ENCODE measurements at regions not wholly inside any gene's neighbourhood (a gene's known extent, or its start where the extent isn't known, plus 50 kb on each side); places are given as distances from the start of the nearest gene placed in this dataset.

- TF ChIP-seq PBX3 (IDR thresholded peaks at IDR 0.05) (no peak), RNF2 (IDR thresholded peaks at IDR 0.05; ENCODE audit: borderline replicate concordance, low read depth) (no peak), CHD2 (IDR thresholded peaks at IDR 0.05; ENCODE audit: low read length, partially characterized antibody) (no peak), FOSL2 (IDR thresholded peaks at IDR 0.05) (no peak), FOSL2 (CRISPR knock-in tag; IDR thresholded peaks at IDR 0.05) (peak; percentile 60; the same call in 1 of the 2 replicates), CTCF (IDR thresholded peaks at IDR 0.05) (no peak), FOSB (CRISPR knock-in tag; IDR thresholded peaks at IDR 0.05) (no peak), JUN (IDR thresholded peaks at IDR 0.05) (peak in 1 of 2 experiments; percentile 40; a peak in 1 of 5 replicates), HOXB13 (CRISPR knock-in tag; IDR thresholded peaks at IDR 0.05; ENCODE audit: low read depth) (no peak), POLR2AphosphoS2 (conservative IDR thresholded peaks at IDR 0.05; ENCODE audit: low read length) (no peak), HEYL (CRISPR knock-in tag; IDR thresholded peaks at IDR 0.05) (no peak), EP300 (IDR thresholded peaks at IDR 0.05) (peak; percentile 28 to 38; a peak in 1 of 5 replicates), ZSCAN20 (CRISPR knock-in tag; IDR thresholded peaks at IDR 0.05) (no peak), RCOR1 (IDR thresholded peaks at IDR 0.05; ENCODE audit: low read depth, low read length) (no peak), POLR2A (IDR thresholded peaks at IDR 0.05; ENCODE audit: low read length) (no peak), E2F6 (IDR thresholded peaks at IDR 0.05; ENCODE audit: borderline replicate concordance, low read depth) (no peak), PHF8 (IDR thresholded peaks at IDR 0.05; ENCODE audit: borderline replicate concordance, low read depth) (no peak), SMC3 (IDR thresholded peaks at IDR 0.05) (no peak), NR3C1 (IDR thresholded peaks at IDR 0.05) (no peak), BHLHE40 (IDR thresholded peaks at IDR 0.05; ENCODE audit: low read depth, low read length) (no peak), ZNF302 (CRISPR knock-in tag; IDR thresholded peaks at IDR 0.05) (no peak), TP53 (CRISPR knock-in tag; IDR thresholded peaks at IDR 0.05) (no peak), HES2 (IDR thresholded peaks at IDR 0.05) (no peak), HOXA7 (CRISPR knock-in tag; IDR thresholded peaks at IDR 0.05) (no peak), FOXS1 (CRISPR knock-in tag; IDR thresholded peaks at IDR 0.05) (no peak), KDM1A (IDR thresholded peaks at IDR 0.05; ENCODE audit: low read depth) (no peak), RAD21 (conservative IDR thresholded peaks at IDR 0.05 in 1 of 2, IDR thresholded peaks at IDR 0.05 in 1 of 2) (peak in 1 of 2 experiments; percentile 26; a peak in 1 of 5 replicates), GATA3 (IDR thresholded peaks at IDR 0.05; ENCODE audit: borderline replicate concordance) (peak; percentile 59; the same call in 1 of the 2 replicates), ZFP36 (IDR thresholded peaks at IDR 0.05; ENCODE audit: borderline replicate concordance, partially characterized antibody) (no peak), MAFK (IDR thresholded peaks at IDR 0.05; ENCODE audit: partially characterized antibody) (no peak), CBX8 (IDR thresholded peaks at IDR 0.05) (no peak), SREBF2 (IDR thresholded peaks at IDR 0.05) (no peak), ZC3H11A (IDR thresholded peaks at IDR 0.05) (no peak), HDAC2 (IDR thresholded peaks at IDR 0.05) (no peak), ATOH8 (CRISPR knock-in tag; IDR thresholded peaks at IDR 0.05; ENCODE audit: low read depth) (no peak), EHF (CRISPR knock-in tag; IDR thresholded peaks at IDR 0.05) (no peak)
- TF ChIP-seq, protein P1, sequence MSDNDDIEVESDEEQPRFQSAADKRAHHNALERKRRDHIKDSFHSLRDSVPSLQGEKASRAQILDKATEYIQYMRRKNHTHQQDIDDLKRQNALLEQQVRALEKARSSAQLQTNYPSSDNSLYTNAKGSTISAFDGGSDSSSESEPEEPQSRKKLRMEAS (IDR thresholded peaks at IDR 0.05) = no peak; the same call in 1 of the 2 replicates
- TF ChIP-seq, protein P2, sequence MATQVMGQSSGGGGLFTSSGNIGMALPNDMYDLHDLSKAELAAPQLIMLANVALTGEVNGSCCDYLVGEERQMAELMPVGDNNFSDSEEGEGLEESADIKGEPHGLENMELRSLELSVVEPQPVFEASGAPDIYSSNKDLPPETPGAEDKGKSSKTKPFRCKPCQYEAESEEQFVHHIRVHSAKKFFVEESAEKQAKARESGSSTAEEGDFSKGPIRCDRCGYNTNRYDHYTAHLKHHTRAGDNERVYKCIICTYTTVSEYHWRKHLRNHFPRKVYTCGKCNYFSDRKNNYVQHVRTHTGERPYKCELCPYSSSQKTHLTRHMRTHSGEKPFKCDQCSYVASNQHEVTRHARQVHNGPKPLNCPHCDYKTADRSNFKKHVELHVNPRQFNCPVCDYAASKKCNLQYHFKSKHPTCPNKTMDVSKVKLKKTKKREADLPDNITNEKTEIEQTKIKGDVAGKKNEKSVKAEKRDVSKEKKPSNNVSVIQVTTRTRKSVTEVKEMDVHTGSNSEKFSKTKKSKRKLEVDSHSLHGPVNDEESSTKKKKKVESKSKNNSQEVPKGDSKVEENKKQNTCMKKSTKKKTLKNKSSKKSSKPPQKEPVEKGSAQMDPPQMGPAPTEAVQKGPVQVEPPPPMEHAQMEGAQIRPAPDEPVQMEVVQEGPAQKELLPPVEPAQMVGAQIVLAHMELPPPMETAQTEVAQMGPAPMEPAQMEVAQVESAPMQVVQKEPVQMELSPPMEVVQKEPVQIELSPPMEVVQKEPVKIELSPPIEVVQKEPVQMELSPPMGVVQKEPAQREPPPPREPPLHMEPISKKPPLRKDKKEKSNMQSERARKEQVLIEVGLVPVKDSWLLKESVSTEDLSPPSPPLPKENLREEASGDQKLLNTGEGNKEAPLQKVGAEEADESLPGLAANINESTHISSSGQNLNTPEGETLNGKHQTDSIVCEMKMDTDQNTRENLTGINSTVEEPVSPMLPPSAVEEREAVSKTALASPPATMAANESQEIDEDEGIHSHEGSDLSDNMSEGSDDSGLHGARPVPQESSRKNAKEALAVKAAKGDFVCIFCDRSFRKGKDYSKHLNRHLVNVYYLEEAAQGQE (IDR thresholded peaks at IDR 0.05) = no peak
Observed at GRCh38 chr13:90445179-90445578, 902.3 kb upstream of the MIR17HG start (continued).
